CD14-positive monocyte (primary cell): ENCODE measurements at regions not wholly inside any gene's neighbourhood (a gene's known extent, or its start where the extent isn't known, plus 50 kb on each side); places are given as distances from the start of the nearest gene placed in this dataset.

Experiments used
- DNase-seq, 3 donors: peaks; one replicate each; pipeline ENCODE4 v3.0.0-alpha.2; 2011 to 2022
- H2AFZ ChIP-seq: 2 replicates; pipeline ENCODE4 v1.6.0; 2012; ENCODE audit warnings: mild to moderate bottlenecking, low read depth, low read length, inconsistent platforms; ENCODE audit not compliant: insufficient read depth, poor library complexity, severe bottlenecking
- H3K27ac ChIP-seq, 2 donors: 1 replicate in 1 of 2; 2 replicates in 1 of 2; pipeline ENCODE4 v1.5.1; 2012 to 2013; ENCODE audit warnings: low read length in 2 of 2, control low read depth in 1 of 2, inconsistent platforms in 1 of 2, low read depth in 1 of 2, mild to moderate bottlenecking in 1 of 2
- H3K27me3 ChIP-seq, 2 donors: one replicate each; pipeline versions ENCODE4 v1.6.0 to v1.6.1; 2011 to 2013; ENCODE audit warnings: low read length in 2 of 2; ENCODE audit not compliant: control insufficient read depth in 2 of 2, insufficient read depth in 2 of 2
- H3K36me3 ChIP-seq, 2 donors: replicated peaks in 1 of 2; 1 replicate in 1 of 2; 2 replicates in 1 of 2; pipeline versions ENCODE4 v1.5.1 to v1.6.1; 2012 to 2013; ENCODE audit warnings: low read length in 2 of 2, control low read depth in 1 of 2, inconsistent platforms in 1 of 2, mild to moderate bottlenecking in 1 of 2; ENCODE audit not compliant: insufficient read depth in 2 of 2, control insufficient read depth in 1 of 2
- H3K4me1 ChIP-seq, 2 donors: 1 replicate in 1 of 2; 2 replicates in 1 of 2; pipeline versions ENCODE4 v1.5.1 to v1.6.1; 2012 to 2013; ENCODE audit warnings: low read length in 2 of 2, control low read depth in 1 of 2, inconsistent platforms in 1 of 2, mild to moderate bottlenecking in 1 of 2, moderate library complexity in 1 of 2; ENCODE audit not compliant: insufficient read depth in 2 of 2, control insufficient read depth in 1 of 2
- H3K4me2 ChIP-seq: replicated peaks from 2 replicates; pipeline ENCODE3; 2012; ENCODE audit warnings: low read length, moderate library complexity, mild to moderate bottlenecking; ENCODE audit not compliant: poor library complexity, severe bottlenecking; ENCODE audit errors: extremely low read depth
- H3K4me3 ChIP-seq, 3 experiments: fragments of 200-600 bp in 1 of 3; sonication (generic) in 1 of 3; replicated peaks in 1 of 3; 1 replicate in 2 of 3; 2 replicates in 1 of 3; pipeline ENCODE4 v1.5.1; 2011 to 2013; ENCODE audit warnings: low read length in 3 of 3, mild to moderate bottlenecking in 3 of 3, control low read depth in 2 of 3, low read depth in 2 of 3, inconsistent platforms in 1 of 3, moderate library complexity in 1 of 3
- H3K79me2 ChIP-seq: 2 replicates; pipeline ENCODE4 v1.6.0; 2012; ENCODE audit warnings: mild to moderate bottlenecking, control low read depth, inconsistent platforms, low read length, moderate library complexity; ENCODE audit not compliant: insufficient read depth
- H3K9ac ChIP-seq: 2 replicates; pipeline ENCODE4 v1.6.0; 2017; ENCODE audit warnings: low read length, mild to moderate bottlenecking; ENCODE audit not compliant: insufficient read depth, poor library complexity, severe bottlenecking
- H3K9me3 ChIP-seq, 2 donors: replicated peaks in 1 of 2; 1 replicate in 1 of 2; 2 replicates in 1 of 2; pipeline versions ENCODE4 v1.5.1 to v1.6.1; 2012 to 2013; ENCODE audit warnings: low read length in 2 of 2, control low read depth in 1 of 2; ENCODE audit not compliant: control insufficient read depth in 1 of 2, insufficient read depth in 1 of 2
- H4K20me1 ChIP-seq: 2 replicates; pipeline ENCODE4 v1.6.0; 2012; ENCODE audit warnings: mild to moderate bottlenecking, low read length, control low read depth, moderate library complexity; ENCODE audit not compliant: insufficient read depth
- H3K27ac Mint-ChIP-seq, 7 donors: one replicate each; pipeline ENCODE4 v1.8.0; 2020; ENCODE audit warnings: mild to moderate bottlenecking in 7 of 7, mixed read lengths in 7 of 7, moderate library complexity in 6 of 7, inconsistent platforms in 2 of 7
- H3K27me3 Mint-ChIP-seq, 3 donors: one replicate each; pipeline ENCODE4 v1.8.0; 2021 to 2022; ENCODE audit warnings: low read depth in 3 of 3, mild to moderate bottlenecking in 3 of 3, mixed read lengths in 3 of 3, moderate library complexity in 3 of 3, inconsistent platforms in 1 of 3
- H3K36me3 Mint-ChIP-seq, 2 donors: one replicate each; pipeline ENCODE4 v1.8.0; 2020; ENCODE audit warnings: mixed read lengths in 2 of 2, inconsistent platforms in 1 of 2, mild to moderate bottlenecking in 1 of 2
- H3K4me1 Mint-ChIP-seq: one replicate; pipeline ENCODE4 v1.8.0; 2020; ENCODE audit warnings: mild to moderate bottlenecking, mixed read lengths
- H3K4me3 Mint-ChIP-seq, 2 donors: one replicate each; pipeline ENCODE4 v1.8.0; 2020; ENCODE audit warnings: mild to moderate bottlenecking in 2 of 2, mixed read lengths in 2 of 2, moderate library complexity in 1 of 2
- H3K9me3 Mint-ChIP-seq, 7 donors: one replicate each; pipeline ENCODE4 v1.8.0; 2020 to 2022; ENCODE audit warnings: mixed read lengths in 7 of 7, mild to moderate bottlenecking in 6 of 7, moderate library complexity in 6 of 7, inconsistent platforms in 2 of 7
- WGBS: methylation state at CpG from one replicate; pipeline ENCODE4 v1.1.5; 2013; ENCODE audit warnings: missing lambda C conversion rate; ENCODE audit not compliant: insufficient coverage; 5-methylcytosine and 5-hydroxymethylcytosine counted together
- intact Hi-C, 2 donors: fragments of 100-400 bp; cut with micrococcal nuclease; formaldehyde crosslinking; loops; one replicate each; pipeline versions ENCODE4 v1.15.0 to v1.15.1; 2023
- TF ChIP-seq, protein P1 (sequence below): fragments of 200-600 bp; IDR thresholded peaks from one replicate; pipeline ENCODE4 v1.8.0; 2022; ENCODE audit warnings: antibody characterized with exemption, mild to moderate bottlenecking

DNA sequence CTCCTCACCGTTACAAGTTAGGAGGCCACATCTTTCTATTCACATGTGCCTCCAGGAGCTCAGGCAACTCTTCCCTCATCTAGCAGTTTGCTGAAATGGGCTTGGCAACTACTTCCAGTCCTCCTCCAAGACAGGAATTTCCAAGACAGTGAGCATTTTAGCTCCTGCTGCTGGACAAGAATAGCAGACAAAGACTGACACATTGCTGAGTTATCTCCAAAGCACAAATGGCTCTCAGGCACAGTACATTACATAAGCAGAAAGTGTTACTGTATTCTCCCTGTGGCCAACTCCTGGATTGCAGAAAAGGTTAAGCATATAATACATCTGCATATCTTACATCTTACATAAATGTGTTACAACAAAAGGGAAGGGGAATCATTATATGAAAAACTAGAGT, 83.2 kb upstream of the POU2AF2 start:
- H3K4me3 Mint-ChIP-seq = no peak overlapping the region
- H3K9ac ChIP-seq = no peak overlapping the region
- peak overlapping the region; percentile 37 for H2AFZ ChIP-seq
- intact Hi-C loops = no loop called here
- no peak overlapping the region for H3K27ac ChIP-seq
- no peak overlapping the region for H3K4me2 ChIP-seq
- peaks cover 0 to 2% (median 0%) of the 10 kb centered on the region in 7 donors for H3K9me3 Mint-ChIP-seq
- no peaks in the 10 kb centered on the region for H3K27me3 ChIP-seq
- 0% methylated on average over 1 of the region's 1 CpG for WGBS
- no peaks in the 10 kb centered on the region for H3K36me3 Mint-ChIP-seq
- TF ChIP-seq, protein P1, sequence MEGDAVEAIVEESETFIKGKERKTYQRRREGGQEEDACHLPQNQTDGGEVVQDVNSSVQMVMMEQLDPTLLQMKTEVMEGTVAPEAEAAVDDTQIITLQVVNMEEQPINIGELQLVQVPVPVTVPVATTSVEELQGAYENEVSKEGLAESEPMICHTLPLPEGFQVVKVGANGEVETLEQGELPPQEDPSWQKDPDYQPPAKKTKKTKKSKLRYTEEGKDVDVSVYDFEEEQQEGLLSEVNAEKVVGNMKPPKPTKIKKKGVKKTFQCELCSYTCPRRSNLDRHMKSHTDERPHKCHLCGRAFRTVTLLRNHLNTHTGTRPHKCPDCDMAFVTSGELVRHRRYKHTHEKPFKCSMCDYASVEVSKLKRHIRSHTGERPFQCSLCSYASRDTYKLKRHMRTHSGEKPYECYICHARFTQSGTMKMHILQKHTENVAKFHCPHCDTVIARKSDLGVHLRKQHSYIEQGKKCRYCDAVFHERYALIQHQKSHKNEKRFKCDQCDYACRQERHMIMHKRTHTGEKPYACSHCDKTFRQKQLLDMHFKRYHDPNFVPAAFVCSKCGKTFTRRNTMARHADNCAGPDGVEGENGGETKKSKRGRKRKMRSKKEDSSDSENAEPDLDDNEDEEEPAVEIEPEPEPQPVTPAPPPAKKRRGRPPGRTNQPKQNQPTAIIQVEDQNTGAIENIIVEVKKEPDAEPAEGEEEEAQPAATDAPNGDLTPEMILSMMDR = no peak
- no peaks in the 10 kb centered on the region for H4K20me1 ChIP-seq
- peak overlapping the region in 1 of 7 donors; percentile 42 for H3K27ac Mint-ChIP-seq
- no peaks in the 10 kb centered on the region for H3K79me2 ChIP-seq
- H3K4me1 ChIP-seq = no peaks in the 10 kb centered on the region
- no peaks in the 10 kb centered on the region for H3K9me3 ChIP-seq
- H3K36me3 ChIP-seq = no peaks in the 10 kb centered on the region
- peaks cover 0 to 2% (median 0%) of the 10 kb centered on the region in 3 donors for H3K27me3 Mint-ChIP-seq
- H3K4me1 Mint-ChIP-seq = peaks cover 3% of the 10 kb centered on the region
- no peak for DNase-seq
- no peak overlapping the region for H3K4me3 ChIP-seq

- intact Hi-C loops = no loop called here
Observed at GRCh38 chr11:111157571-111157970, 88.0 kb upstream of the POU2AF2 start.

More at GRCh38 chr11:111157571-111157970, 88.0 kb upstream of the POU2AF2 start:
- Histone ChIP-seq H3K9me3 (no peaks in the 10 kb centered on the region), H2AFZ (no peak overlapping the region), H3K9ac (no peak overlapping the region), H3K27me3 (no peaks in the 10 kb centered on the region), H3K4me2 (no peak overlapping the region), H3K4me1 (peaks cover 0 to 2% of the 10 kb centered on the region in 2 donors), H3K4me3 (no peak overlapping the region), H3K79me2 (no peaks in the 10 kb centered on the region), H3K27ac (no peak overlapping the region), H3K36me3 (no peaks in the 10 kb centered on the region), H4K20me1 (no peaks in the 10 kb centered on the region)
- Mint-ChIP-seq H3K4me1 (no peaks in the 10 kb centered on the region), H3K9me3 (peaks cover 0 to 2% (median 0%) of the 10 kb centered on the region in 7 donors), H3K27me3 (no peaks in the 10 kb centered on the region), H3K36me3 (no peaks in the 10 kb centered on the region), H3K27ac (no peak overlapping the region), H3K4me3 (no peak overlapping the region)
- no peak for DNase-seq
- TF ChIP-seq, protein P1 = no peak
- WGBS = 97% methylated on average over 9 of the region's 11 CpGs
